HepG2 (cell line): ENCODE measurements at regions not wholly inside any gene's neighbourhood (a gene's known extent, or its start where the extent isn't known, plus 50 kb on each side); places are given as distances from the start of the nearest gene placed in this dataset.

ENCODE experiments used
- CHD4 ChIP-seq: fragments of 200-600 bp; sonication (generic); IDR thresholded peaks from 2 replicates; pipeline ENCODE4 v1.7.0; 2017; ENCODE audit warnings: mild to moderate bottlenecking, low read length, borderline replicate concordance
- GFI1 ChIP-seq: sonication (generic); formaldehyde crosslinking; IDR thresholded peaks from 2 replicates; pipeline ENCODE4 v1.5.0; 2020; ENCODE audit warnings: missing genetic modification reagents, mild to moderate bottlenecking, borderline replicate concordance
- GTF3A ChIP-seq: sonication (generic); formaldehyde crosslinking; conservative IDR thresholded peaks from 2 replicates; pipeline ENCODE4 v1.4.0; 2020; ENCODE audit warnings: mild to moderate bottlenecking, missing genetic modification reagents
- IKZF5 ChIP-seq: IDR thresholded peaks from 2 replicates; pipeline ENCODE4 v1.6.1; 2018; ENCODE audit warnings: missing genetic modification reagents, mild to moderate bottlenecking, missing compliant biosample characterization
- KIAA2018 ChIP-seq: sonication (generic); formaldehyde crosslinking; IDR thresholded peaks from 2 replicates; pipeline ENCODE4 v1.5.0; 2020; ENCODE audit warnings: mild to moderate bottlenecking, missing genetic modification reagents, borderline replicate concordance
- KLF13 ChIP-seq: sonication (generic); formaldehyde crosslinking; IDR thresholded peaks from 2 replicates; pipeline ENCODE4 v1.4.0; 2020; ENCODE audit warnings: mild to moderate bottlenecking, missing genetic modification reagents
- MTF2 ChIP-seq: sonication (generic); formaldehyde crosslinking; IDR thresholded peaks from 2 replicates; pipeline ENCODE4 v1.5.0; 2020; ENCODE audit warnings: missing genetic modification reagents, borderline replicate concordance
- RBAK ChIP-seq: sonication (generic); formaldehyde crosslinking; IDR thresholded peaks from 2 replicates; pipeline ENCODE4 v1.5.1; 2020; ENCODE audit warnings: mild to moderate bottlenecking, missing genetic modification reagents
- SMAD1 ChIP-seq: sonication (generic); formaldehyde crosslinking; IDR thresholded peaks from 2 replicates; pipeline ENCODE4 v1.4.0; 2020; ENCODE audit warnings: missing genetic modification reagents, low read depth, mild to moderate bottlenecking, borderline replicate concordance
- SNAPC5 ChIP-seq: sonication (generic); formaldehyde crosslinking; IDR thresholded peaks from 2 replicates; pipeline ENCODE4 v1.8.1; 2023; ENCODE audit warnings: mild to moderate bottlenecking, missing genetic modification reagents, borderline replicate concordance
- SRF ChIP-seq: IDR thresholded peaks from 2 replicates; pipeline ENCODE4 v1.6.1; 2011; ENCODE audit warnings: mild to moderate bottlenecking, low read depth, low read length, moderate library complexity
- YEATS4 ChIP-seq: sonication (generic); formaldehyde crosslinking; IDR thresholded peaks from 2 replicates; pipeline ENCODE4 v1.4.0; 2020; ENCODE audit warnings: missing genetic modification reagents, borderline replicate concordance
- ZNF292 ChIP-seq: sonication (generic); formaldehyde crosslinking; IDR thresholded peaks from 2 replicates; pipeline ENCODE4 v1.8.1; 2022; ENCODE audit warnings: mild to moderate bottlenecking, low read depth, missing genetic modification reagents, borderline replicate concordance
- ZNF552 ChIP-seq: sonication (generic); formaldehyde crosslinking; IDR thresholded peaks from 2 replicates; pipeline ENCODE4 v1.9.0; 2022; ENCODE audit warnings: missing genetic modification reagents, mild to moderate bottlenecking, borderline replicate concordance
- ZNF598 ChIP-seq: sonication (generic); formaldehyde crosslinking; IDR thresholded peaks from 2 replicates; pipeline ENCODE4 v1.5.1; 2020; ENCODE audit warnings: mild to moderate bottlenecking, missing genetic modification reagents, borderline replicate concordance
- ZNF605 ChIP-seq: sonication (generic); formaldehyde crosslinking; IDR thresholded peaks from 2 replicates; pipeline ENCODE4 v1.8.0; 2022; ENCODE audit warnings: mild to moderate bottlenecking, missing genetic modification reagents
- ZNF703 ChIP-seq: sonication (generic); formaldehyde crosslinking; IDR thresholded peaks from 2 replicates; pipeline ENCODE4 v1.5.1; 2020; ENCODE audit warnings: missing genetic modification reagents, mild to moderate bottlenecking, moderate library complexity, borderline replicate concordance
- ZNF740 ChIP-seq: sonication (generic); formaldehyde crosslinking; IDR thresholded peaks from 2 replicates; pipeline ENCODE4 v1.4.0; 2020; ENCODE audit warnings: missing genetic modification reagents
- ZNF749 ChIP-seq: sonication (generic); formaldehyde crosslinking; IDR thresholded peaks from 2 replicates; pipeline ENCODE4 v1.8.0; 2022; ENCODE audit warnings: mild to moderate bottlenecking, missing genetic modification reagents, moderate library complexity, borderline replicate concordance

- no peak for TF ChIP-seq KIAA2018 (CRISPR knock-in tag)
- no peak for TF ChIP-seq ZNF598 (CRISPR knock-in tag)
- TF ChIP-seq ZNF292, result no peak
- TF ChIP-seq KLF13 (CRISPR knock-in tag), result no peak
- TF ChIP-seq YEATS4 (CRISPR knock-in tag), result peak; percentile 39
- no peak for TF ChIP-seq ZNF552 (CRISPR knock-in tag)
- no peak for TF ChIP-seq ZNF749 (CRISPR knock-in tag)
- TF ChIP-seq GTF3A (CRISPR knock-in tag), result no peak
- TF ChIP-seq CHD4, result peak; percentile 98
- 0 out of 2 replicates have a peak, but pooled peaks have one; percentile 29 for TF ChIP-seq RBAK (CRISPR knock-in tag)
- TF ChIP-seq SMAD1 (CRISPR knock-in tag), result 0 out of 2 replicates have a peak, but pooled peaks have one; percentile 54
- TF ChIP-seq IKZF5 (CRISPR knock-in tag), result peak; percentile 92; the same call in 1 of the 2 replicates
- no peak for TF ChIP-seq SRF
- no peak for TF ChIP-seq ZNF740 (CRISPR knock-in tag)
- TF ChIP-seq MTF2 (CRISPR knock-in tag), result no peak
- no peak for TF ChIP-seq SNAPC5 (CRISPR knock-in tag)
- TF ChIP-seq ZNF605 (CRISPR knock-in tag), result peak; percentile 84; the same call in 1 of the 2 replicates
- TF ChIP-seq GFI1 (CRISPR knock-in tag), result peak; percentile 29; the same call in 1 of the 2 replicates
- TF ChIP-seq ZNF703 (CRISPR knock-in tag), result no peak
Observed at GRCh38 chr2:224145751-224146355, 106.8 kb upstream of the SERPINE2 start (continued).
